Neural cell (in vitro differentiated cells): ENCODE measurements at regions not wholly inside any gene's neighbourhood (a gene's known extent, or its start where the extent isn't known, plus 50 kb on each side); places are given as distances from the start of the nearest gene placed in this dataset.

Experiments used
- H2AFZ ChIP-seq: fragments of 200-600, 300-800 bp; sonication (generic), shearing (Covaris generic); 2 replicates; pipeline ENCODE4 v1.6.0; 2014; ENCODE audit warnings: low read depth, mild to moderate bottlenecking, antibody characterized with exemption, low read length, moderate library complexity
- H3F3A ChIP-seq: fragments of 200-600 bp; shearing (Covaris generic); 2 replicates; pipeline ENCODE4 v1.6.1; 2016; ENCODE audit warnings: mild to moderate bottlenecking, moderate library complexity, mixed read lengths, antibody characterized with exemption, low read length; ENCODE audit not compliant: insufficient read depth, poor library complexity, severe bottlenecking
- H3K27ac ChIP-seq: fragments of 200-600, 300-800 bp; sonication (generic), shearing (Covaris generic); 2 replicates; pipeline ENCODE4 v1.5.1; 2014; ENCODE audit warnings: mild to moderate bottlenecking, low read length, moderate library complexity
- H3K27me3 ChIP-seq: fragments of 300-800, 200-600 bp; sonication (generic), shearing (Covaris generic); 2 replicates; pipeline ENCODE4 v1.6.0; 2014; ENCODE audit warnings: mild to moderate bottlenecking, low read depth, low read length, moderate library complexity; ENCODE audit not compliant: insufficient read depth
- H3K36me3 ChIP-seq: fragments of 300-800, 200-600 bp; sonication (generic), shearing (Covaris generic); 2 replicates; pipeline ENCODE4 v1.5.1; 2014; ENCODE audit warnings: mild to moderate bottlenecking, antibody characterized with exemption, low read length, moderate library complexity; ENCODE audit not compliant: insufficient read depth
- H3K4me2 ChIP-seq: fragments of 300-800, 200-600 bp; sonication (generic), shearing (Covaris generic); 2 replicates; pipeline ENCODE4 v1.6.0; 2014; ENCODE audit warnings: mild to moderate bottlenecking, low read length
- H3K4me3 ChIP-seq: fragments of 300-800, 200-600 bp; sonication (generic), shearing (Covaris generic); 2 replicates; pipeline ENCODE4 v1.5.1; 2014; ENCODE audit warnings: mild to moderate bottlenecking, low read length, moderate library complexity
- H3K79me2 ChIP-seq: fragments of 200-600 bp; shearing (Covaris generic); replicated peaks from 2 replicates; pipeline ENCODE4 v1.6.0; 2014; ENCODE audit warnings: mild to moderate bottlenecking, low read length, moderate library complexity; ENCODE audit not compliant: insufficient read depth
- H3K9ac ChIP-seq: fragments of 300-800, 200-600 bp; sonication (generic), shearing (Covaris generic); 2 replicates; pipeline ENCODE4 v1.6.1; 2016; ENCODE audit warnings: mild to moderate bottlenecking, low read length, mixed read lengths
- H3K9me2 ChIP-seq: fragments of 200-600 bp; shearing (Covaris generic); 2 replicates; pipeline ENCODE4 v1.6.1; 2016; ENCODE audit warnings: mild to moderate bottlenecking, low read length, mixed read lengths; ENCODE audit not compliant: insufficient read depth
- H3K9me3 ChIP-seq: fragments of 200-600, 300-800 bp; sonication (generic), shearing (Covaris generic); 2 replicates; pipeline ENCODE4 v1.6.1; 2016; ENCODE audit warnings: mild to moderate bottlenecking, mixed run types, low read length, moderate library complexity, mixed read lengths
- H4K20me1 ChIP-seq: fragments of 200-600 bp; shearing (Covaris generic); 2 replicates; pipeline ENCODE4 v1.6.1; 2016; ENCODE audit warnings: mild to moderate bottlenecking, mixed run types; ENCODE audit not compliant: insufficient read depth
- CTCF ChIP-seq: fragments of 450-650 bp; IDR thresholded peaks from 2 replicates; pipeline ENCODE4 v1.5.1; 2014; ENCODE audit warnings: antibody characterized with exemption, mild to moderate bottlenecking, moderate library complexity; ENCODE audit not compliant: poor library complexity, severe bottlenecking
- EP300 ChIP-seq: fragments of 450-650 bp; conservative IDR thresholded peaks from 2 replicates; pipeline ENCODE4 v1.6.1; 2014; ENCODE audit warnings: antibody characterized with exemption, mild to moderate bottlenecking, moderate library complexity; ENCODE audit not compliant: poor library complexity, severe bottlenecking
- EZH2 ChIP-seq: fragments of 200-600, 300-800 bp; shearing (Covaris generic), sonication (generic); IDR thresholded peaks from 2 replicates; pipeline ENCODE4 v1.6.1; 2014; ENCODE audit warnings: antibody characterized with exemption, low read length, borderline replicate concordance, mild to moderate bottlenecking; ENCODE audit not compliant: insufficient read depth, poor library complexity, severe bottlenecking
- MXI1 ChIP-seq: fragments of 450-650 bp; conservative IDR thresholded peaks from 2 replicates; pipeline ENCODE4 v1.6.1; 2014; ENCODE audit warnings: antibody characterized with exemption, mild to moderate bottlenecking; ENCODE audit not compliant: poor library complexity, severe bottlenecking
- POLR2AphosphoS5 ChIP-seq: IDR thresholded peaks from 2 replicates; pipeline ENCODE4 v1.6.1; 2012
- RAD21 ChIP-seq: fragments of 450-650 bp; conservative IDR thresholded peaks from 2 replicates; pipeline ENCODE4 v1.6.1; 2014; ENCODE audit warnings: antibody characterized with exemption, mild to moderate bottlenecking, moderate library complexity
- SMC3 ChIP-seq: fragments of 450-650 bp; conservative IDR thresholded peaks from 2 replicates; pipeline ENCODE4 v1.6.1; 2014; ENCODE audit warnings: antibody characterized with exemption, mild to moderate bottlenecking, moderate library complexity; ENCODE audit not compliant: poor library complexity
- TAF1 ChIP-seq: IDR thresholded peaks from 2 replicates; pipeline ENCODE4 v1.6.1; 2012; ENCODE audit warnings: low read depth
- TF ChIP-seq, protein P1 (sequence below): IDR thresholded peaks from 2 replicates; pipeline ENCODE4 v1.6.1; 2012; ENCODE audit warnings: borderline replicate concordance

DNA sequence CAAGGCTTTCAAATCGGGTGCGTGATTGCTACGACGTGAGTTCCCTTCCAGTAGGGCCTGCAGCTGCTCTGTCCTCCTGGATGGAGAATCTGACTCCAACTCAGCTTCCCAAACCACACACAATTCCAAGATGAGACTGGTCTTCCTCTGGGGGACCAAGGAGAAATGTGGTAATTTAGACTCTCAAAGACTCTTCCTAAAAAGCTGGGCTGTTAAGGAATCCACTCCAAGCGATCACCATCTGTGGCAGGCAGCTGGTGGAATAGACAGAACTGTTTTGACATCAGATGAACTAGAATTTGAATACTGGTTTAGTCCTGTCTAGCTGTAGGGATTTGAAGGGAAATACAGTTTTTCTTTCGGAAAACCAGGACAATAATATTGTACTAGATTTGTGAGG lies 130.7 kb upstream of the KLF4 start:
- H3K9me2 ChIP-seq: no peaks in the 10 kb centered on the region
- no peaks in the 10 kb centered on the region for H3F3A ChIP-seq
- H3K36me3 ChIP-seq: no peaks in the 10 kb centered on the region
- no peaks in the 10 kb centered on the region for H3K9me3 ChIP-seq
- H3K4me3 ChIP-seq: no peak overlapping the region
- no peaks in the 10 kb centered on the region for H3K27me3 ChIP-seq
- H2AFZ ChIP-seq: no peak overlapping the region
- no peaks in the 10 kb centered on the region for H3K79me2 ChIP-seq
- no peak overlapping the region for H3K9ac ChIP-seq
- no peaks in the 10 kb centered on the region for H4K20me1 ChIP-seq
- H3K4me2 ChIP-seq: no peak overlapping the region
- TF ChIP-seq, protein P1, sequence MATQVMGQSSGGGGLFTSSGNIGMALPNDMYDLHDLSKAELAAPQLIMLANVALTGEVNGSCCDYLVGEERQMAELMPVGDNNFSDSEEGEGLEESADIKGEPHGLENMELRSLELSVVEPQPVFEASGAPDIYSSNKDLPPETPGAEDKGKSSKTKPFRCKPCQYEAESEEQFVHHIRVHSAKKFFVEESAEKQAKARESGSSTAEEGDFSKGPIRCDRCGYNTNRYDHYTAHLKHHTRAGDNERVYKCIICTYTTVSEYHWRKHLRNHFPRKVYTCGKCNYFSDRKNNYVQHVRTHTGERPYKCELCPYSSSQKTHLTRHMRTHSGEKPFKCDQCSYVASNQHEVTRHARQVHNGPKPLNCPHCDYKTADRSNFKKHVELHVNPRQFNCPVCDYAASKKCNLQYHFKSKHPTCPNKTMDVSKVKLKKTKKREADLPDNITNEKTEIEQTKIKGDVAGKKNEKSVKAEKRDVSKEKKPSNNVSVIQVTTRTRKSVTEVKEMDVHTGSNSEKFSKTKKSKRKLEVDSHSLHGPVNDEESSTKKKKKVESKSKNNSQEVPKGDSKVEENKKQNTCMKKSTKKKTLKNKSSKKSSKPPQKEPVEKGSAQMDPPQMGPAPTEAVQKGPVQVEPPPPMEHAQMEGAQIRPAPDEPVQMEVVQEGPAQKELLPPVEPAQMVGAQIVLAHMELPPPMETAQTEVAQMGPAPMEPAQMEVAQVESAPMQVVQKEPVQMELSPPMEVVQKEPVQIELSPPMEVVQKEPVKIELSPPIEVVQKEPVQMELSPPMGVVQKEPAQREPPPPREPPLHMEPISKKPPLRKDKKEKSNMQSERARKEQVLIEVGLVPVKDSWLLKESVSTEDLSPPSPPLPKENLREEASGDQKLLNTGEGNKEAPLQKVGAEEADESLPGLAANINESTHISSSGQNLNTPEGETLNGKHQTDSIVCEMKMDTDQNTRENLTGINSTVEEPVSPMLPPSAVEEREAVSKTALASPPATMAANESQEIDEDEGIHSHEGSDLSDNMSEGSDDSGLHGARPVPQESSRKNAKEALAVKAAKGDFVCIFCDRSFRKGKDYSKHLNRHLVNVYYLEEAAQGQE: no peak
- TF ChIP-seq RAD21 (no peak), TAF1 (no peak), EZH2 (no peak), MXI1 (no peak), POLR2AphosphoS5 (no peak), EP300 (no peak), CTCF (no peak), SMC3 (no peak)
- H3K27ac ChIP-seq: no peak overlapping the region

DNA sequence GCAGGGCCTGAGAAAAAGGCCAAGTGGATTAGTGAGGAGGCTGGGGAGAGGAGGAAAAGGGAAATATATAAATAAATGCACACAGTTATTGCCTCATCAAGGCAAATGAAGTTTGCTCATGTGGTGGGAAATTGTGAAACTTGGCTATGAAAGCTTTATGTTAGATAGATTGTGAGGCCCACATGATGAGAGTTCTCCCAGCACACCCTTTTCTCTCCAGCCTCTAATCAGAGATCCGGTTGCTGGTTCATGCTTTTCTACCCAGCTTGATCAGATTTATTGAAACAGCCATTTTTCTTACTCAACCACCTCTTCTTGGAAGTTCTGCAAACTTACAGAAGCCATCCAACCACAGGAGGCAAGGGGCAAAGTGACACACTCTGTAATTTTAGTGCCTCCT lies 125.8 kb upstream of the KLF4 start:
- H3K4me2 ChIP-seq: no peak overlapping the region
- no peak overlapping the region for H3K4me3 ChIP-seq
- H3F3A ChIP-seq: no peaks in the 10 kb centered on the region
- no peak overlapping the region for H2AFZ ChIP-seq
- no peaks in the 10 kb centered on the region for H3K27me3 ChIP-seq
- H3K9me2 ChIP-seq: no peaks in the 10 kb centered on the region
- no peaks in the 10 kb centered on the region for H4K20me1 ChIP-seq
- no peak overlapping the region for H3K9ac ChIP-seq
- H3K79me2 ChIP-seq: no peaks in the 10 kb centered on the region
- TF ChIP-seq, protein P1: no peak
- TF ChIP-seq TAF1 (no peak), POLR2AphosphoS5 (no peak), MXI1 (no peak), EP300 (no peak), CTCF (no peak), EZH2 (no peak), SMC3 (no peak)
- H3K9me3 ChIP-seq: no peaks in the 10 kb centered on the region
- H3K27ac ChIP-seq: no peak overlapping the region
- no peaks in the 10 kb centered on the region for H3K36me3 ChIP-seq
